Pons (tissue), 1 donor: ENCODE measurements at regions not wholly inside any gene's neighbourhood (a gene's known extent, or its start where the extent isn't known, plus 50 kb on each side); places are given as distances from the start of the nearest gene placed in this dataset.
"Not testable (repeated sequence)": the region's sequence is repeated elsewhere in the genome, so short reads cannot be mapped to it uniquely, and the experiment has no call there.

Experiments
- DNase-seq: peaks from one replicate; pipeline ENCODE4 v3.0.0-alpha.2; 2016; ENCODE audit warnings: low spot score

GRCh38 chr11:95442531-95443050, 211.6 kb upstream of the SESN3 start:
- DNase-seq, result no peak

GRCh38 chr11:95435628-95436353, 204.8 kb upstream of the SESN3 start:
- DNase-seq, result no peak

GRCh38 chr11:95435192-95435591, 204.2 kb upstream of the SESN3 start:
- DNase-seq, result no peak

- DNase-seq, result no peak
Observed at GRCh38 chr11:95434489-95435057, 203.6 kb upstream of the SESN3 start.

GRCh38 chr11:95434009-95434408, 203.0 kb upstream of the SESN3 start:
- no peak for DNase-seq

GRCh38 chr11:95432714-95433503, 201.9 kb upstream of the SESN3 start:
- no peak for DNase-seq

GRCh38 chr11:95429376-95429907, 198.4 kb upstream of the SESN3 start:
- DNase-seq, result no peak

GRCh38 chr11:95426823-95427462, 195.9 kb upstream of the SESN3 start:
- DNase-seq, result no peak

- DNase-seq, result no peak
Observed at GRCh38 chr11:95419915-95420314, 188.9 kb upstream of the SESN3 start.

GRCh38 chr11:95418916-95419315, 187.9 kb upstream of the SESN3 start:
- DNase-seq, result no peak

- DNase-seq, result no peak
Observed at GRCh38 chr11:95417832-95418231, 186.8 kb upstream of the SESN3 start.

GRCh38 chr11:95415837-95416304, 184.9 kb upstream of the SESN3 start:
- DNase-seq, result no peak

- DNase-seq, result no peak
Observed at GRCh38 chr11:95414217-95414616, 183.2 kb upstream of the SESN3 start.

GRCh38 chr11:95413761-95414160, 182.8 kb upstream of the SESN3 start:
- DNase-seq, result no peak

GRCh38 chr11:95413021-95413420, 182.0 kb upstream of the SESN3 start:
- no peak for DNase-seq

- DNase-seq, result no peak
Observed at GRCh38 chr11:95412074-95412473, 181.1 kb upstream of the SESN3 start.

GRCh38 chr11:95410707-95411106, 179.7 kb upstream of the SESN3 start:
- not testable (repeated sequence) for DNase-seq

GRCh38 chr11:95406271-95406670, 175.3 kb upstream of the SESN3 start:
- no peak for DNase-seq

GRCh38 chr11:95404370-95404769, 173.4 kb upstream of the SESN3 start:
- no peak for DNase-seq

- DNase-seq, result no peak
Observed at GRCh38 chr11:95398437-95399112, 167.6 kb upstream of the SESN3 start.

GRCh38 chr11:95392644-95393043, 161.6 kb upstream of the SESN3 start:
- DNase-seq, result no peak
